Gastrocnemius medialis (tissue), 4 donors: ENCODE measurements at regions not wholly inside any gene's neighbourhood (a gene's known extent, or its start where the extent isn't known, plus 50 kb on each side); places are given as distances from the start of the nearest gene placed in this dataset.

Source experiments
- ATAC-seq, 2 donors: fragments of 150-250 bp; one replicate each; pipeline ENCODE4 v1.9.1; 2016
- DNase-seq, 2 donors: peaks; one replicate each; pipeline ENCODE4 v3.0.0-alpha.2; 2019
- H3K27ac ChIP-seq, 4 donors: fragments of 200-600 bp; sonication (generic); 1 replicate in 1 of 4; 2 replicates in 3 of 4; pipeline ENCODE4 v1.5.1; 2016 to 2018; ENCODE audit warnings: mild to moderate bottlenecking in 2 of 4, moderate library complexity in 1 of 4
- H3K27me3 ChIP-seq, 3 donors: fragments of 200-600 bp; sonication (generic) in 2 of 3; 1 replicate in 1 of 3; 2 replicates in 2 of 3; pipeline versions ENCODE4 v1.5.1 to v1.6.0; 2016 to 2019; ENCODE audit warnings: mild to moderate bottlenecking in 1 of 3, moderate library complexity in 1 of 3
- H3K36me3 ChIP-seq, 2 donors: fragments of 200-600 bp; sonication (generic) in 1 of 2; one replicate each; pipeline ENCODE4 v1.5.1; 2017 to 2018
- H3K4me1 ChIP-seq, 2 donors: fragments of 200-600 bp; sonication (generic) in 1 of 2; one replicate each; pipeline ENCODE4 v1.5.1; 2016 to 2017; ENCODE audit warnings: mild to moderate bottlenecking in 2 of 2
- H3K4me3 ChIP-seq, 4 donors: fragments of 200-600 bp; sonication (generic) in 3 of 4; 1 replicate in 1 of 4; 2 replicates in 3 of 4; pipeline ENCODE4 v1.5.1; 2016 to 2019; ENCODE audit warnings: mild to moderate bottlenecking in 2 of 4
- H3K9me3 ChIP-seq, 3 donors: fragments of 200-600 bp; sonication (generic) in 2 of 3; 1 replicate in 1 of 3; 2 replicates in 2 of 3; pipeline ENCODE4 v1.5.1; 2016 to 2019
- POLR2A ChIP-seq, 2 donors: fragments of 450-650 bp; IDR thresholded peaks; one replicate each; pipeline ENCODE4 v1.6.1; 2017; ENCODE audit warnings: antibody characterized with exemption in 2 of 2, mild to moderate bottlenecking in 2 of 2, moderate library complexity in 2 of 2
- in situ Hi-C, 4 donors: fragments of 200-750 bp; cut with MboI; loops; one replicate each; pipeline versions ENCODE4 v1.15.0 to v1.8.0; 2017; ENCODE audit warnings: low sequenced_read_pairs in 4 of 4
- intact Hi-C: fragments of 100-400 bp; cut with DNase I; formaldehyde crosslinking; loops from one replicate; pipeline ENCODE4 v1.15.1; 2023; ENCODE audit warnings: low total_unique reads
- TF ChIP-seq, protein P1 (sequence below), 5 experiments: fragments of 450-650 bp in 3 of 5; fragments of 200-600 bp in 2 of 5; sonication (generic) in 2 of 5; IDR thresholded peaks in 4 of 5; conservative IDR thresholded peaks in 1 of 5; 1 replicate in 4 of 5; 2 replicates in 1 of 5; pipeline ENCODE4 v1.5.1; 2016 to 2019; ENCODE audit warnings: antibody characterized with exemption in 5 of 5, mild to moderate bottlenecking in 3 of 5, moderate library complexity in 3 of 5

DNA sequence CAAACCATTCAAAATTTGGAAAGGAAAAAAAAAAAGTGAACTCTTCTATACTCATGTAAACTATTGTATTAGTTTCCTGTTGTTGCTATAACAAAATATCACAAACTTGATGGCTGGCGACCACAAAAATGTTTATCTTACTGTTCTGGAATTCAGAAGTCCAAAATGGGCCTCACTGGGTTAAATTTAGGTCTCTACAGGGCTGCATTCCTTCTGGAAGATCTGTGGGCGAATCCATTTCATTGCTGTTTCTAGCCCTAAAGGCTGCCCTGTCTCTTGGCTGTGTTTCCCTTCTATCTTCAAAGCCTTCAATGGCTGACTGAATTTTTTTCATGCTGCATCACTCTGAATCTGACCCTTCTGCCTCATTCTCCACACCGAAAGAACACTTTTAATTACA is 105.1 kb upstream of the NAV3 start:
- H3K9me3 ChIP-seq: no peaks in the 10 kb centered on the region
- H3K36me3 ChIP-seq: no peaks in the 10 kb centered on the region
- H3K4me1 ChIP-seq: no peaks in the 10 kb centered on the region
- no peak for DNase-seq
- in situ Hi-C loops (loop anchor here in 2 of 4 donors (10.0 kb wide), 2 partner anchors 189 to 199 kb away; no protein-coding TSS in a partner anchor), intact Hi-C loops (loop anchor here (2.0 kb wide), 1 partner anchor 199 kb away; no protein-coding TSS in a partner anchor)
- TF ChIP-seq, protein P1, sequence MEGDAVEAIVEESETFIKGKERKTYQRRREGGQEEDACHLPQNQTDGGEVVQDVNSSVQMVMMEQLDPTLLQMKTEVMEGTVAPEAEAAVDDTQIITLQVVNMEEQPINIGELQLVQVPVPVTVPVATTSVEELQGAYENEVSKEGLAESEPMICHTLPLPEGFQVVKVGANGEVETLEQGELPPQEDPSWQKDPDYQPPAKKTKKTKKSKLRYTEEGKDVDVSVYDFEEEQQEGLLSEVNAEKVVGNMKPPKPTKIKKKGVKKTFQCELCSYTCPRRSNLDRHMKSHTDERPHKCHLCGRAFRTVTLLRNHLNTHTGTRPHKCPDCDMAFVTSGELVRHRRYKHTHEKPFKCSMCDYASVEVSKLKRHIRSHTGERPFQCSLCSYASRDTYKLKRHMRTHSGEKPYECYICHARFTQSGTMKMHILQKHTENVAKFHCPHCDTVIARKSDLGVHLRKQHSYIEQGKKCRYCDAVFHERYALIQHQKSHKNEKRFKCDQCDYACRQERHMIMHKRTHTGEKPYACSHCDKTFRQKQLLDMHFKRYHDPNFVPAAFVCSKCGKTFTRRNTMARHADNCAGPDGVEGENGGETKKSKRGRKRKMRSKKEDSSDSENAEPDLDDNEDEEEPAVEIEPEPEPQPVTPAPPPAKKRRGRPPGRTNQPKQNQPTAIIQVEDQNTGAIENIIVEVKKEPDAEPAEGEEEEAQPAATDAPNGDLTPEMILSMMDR (IDR thresholded peaks at IDR 0.05 in 4 of 5, conservative IDR thresholded peaks at IDR 0.05 in 1 of 5): no peak
- TF ChIP-seq POLR2A (IDR thresholded peaks at IDR 0.05): no peak
- H3K27me3 ChIP-seq: no peaks in the 10 kb centered on the region
- no peak for ATAC-seq
- no peak overlapping the region for H3K27ac ChIP-seq
- no peak overlapping the region for H3K4me3 ChIP-seq

DNA sequence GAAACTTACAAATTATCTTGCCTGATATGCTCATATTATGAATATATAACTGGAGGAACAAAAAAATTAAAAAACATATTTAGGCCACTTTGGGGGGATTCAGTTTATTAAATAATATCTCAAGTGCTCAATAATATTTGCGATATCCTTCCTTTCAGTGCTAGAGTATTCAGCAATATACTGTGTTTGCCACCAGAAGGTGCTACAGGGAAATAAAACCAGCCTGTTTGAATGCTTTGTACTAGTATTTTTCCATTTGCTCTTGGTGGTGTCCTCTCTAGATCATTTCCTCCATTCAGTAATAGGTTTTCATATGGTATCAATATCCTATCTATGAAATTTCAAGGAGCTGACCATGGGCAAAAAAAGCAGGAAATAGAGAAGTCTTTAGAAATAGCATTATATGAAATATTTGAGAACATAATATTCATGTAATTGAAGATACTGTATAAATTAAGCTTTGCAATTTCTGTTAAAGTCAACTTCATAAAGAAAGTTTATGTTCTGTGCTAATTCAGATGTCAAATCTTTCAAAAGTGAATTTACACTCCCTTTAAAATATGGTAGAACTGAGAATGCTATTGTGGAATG is 106.2 kb upstream of the NAV3 start:
- no peak overlapping the region for H3K27ac ChIP-seq
- H3K36me3 ChIP-seq: no peaks in the 10 kb centered on the region
- H3K4me1 ChIP-seq: no peaks in the 10 kb centered on the region
- TF ChIP-seq, protein P1 (IDR thresholded peaks at IDR 0.05 in 4 of 5, conservative IDR thresholded peaks at IDR 0.05 in 1 of 5): peak in 2 of 5 experiments; percentile 27
- no peak for TF ChIP-seq POLR2A (IDR thresholded peaks at IDR 0.05)
- in situ Hi-C loops (loop anchor here in 2 of 4 donors (10.0 kb wide), 2 partner anchors 190 to 200 kb away; no protein-coding TSS in a partner anchor), intact Hi-C loops (loop anchor here (2.0 kb wide), 1 partner anchor 200 kb away; no protein-coding TSS in a partner anchor)
- DNase-seq (no peak), ATAC-seq (no peak)
- no peaks in the 10 kb centered on the region for H3K27me3 ChIP-seq
- no peak overlapping the region for H3K4me3 ChIP-seq
- no peaks in the 10 kb centered on the region for H3K9me3 ChIP-seq

DNA sequence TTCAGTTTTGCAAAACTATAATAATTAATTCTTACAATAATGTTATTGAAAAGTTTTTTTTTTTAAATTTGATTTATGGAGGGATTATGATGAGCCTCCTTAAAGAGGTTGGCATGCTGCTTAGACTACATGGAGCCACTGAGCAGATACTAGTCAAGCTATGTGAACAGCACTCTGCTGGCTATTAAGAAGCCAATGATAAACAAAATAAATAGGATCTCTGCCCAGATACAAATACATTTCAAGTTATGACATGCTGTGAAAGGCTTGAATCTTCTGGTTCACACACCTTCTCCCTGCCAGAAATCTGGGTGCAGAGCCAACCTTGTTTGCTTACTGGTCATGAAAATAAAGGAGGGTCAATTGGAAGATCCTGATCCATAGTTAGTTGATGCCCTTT is 107.4 kb upstream of the NAV3 start:
- in situ Hi-C loops (loop anchor here in 2 of 4 donors (10.0 kb wide), 2 partner anchors 191 to 201 kb away; no protein-coding TSS in a partner anchor), intact Hi-C loops (no loop called here)
- DNase-seq (no peak), ATAC-seq (no peak)
- no peaks in the 10 kb centered on the region for H3K27me3 ChIP-seq
- no peak overlapping the region for H3K27ac ChIP-seq
- no peaks in the 10 kb centered on the region for H3K9me3 ChIP-seq
- TF ChIP-seq, protein P1 (IDR thresholded peaks at IDR 0.05 in 4 of 5, conservative IDR thresholded peaks at IDR 0.05 in 1 of 5): no peak
- TF ChIP-seq POLR2A (IDR thresholded peaks at IDR 0.05): no peak
- no peak overlapping the region for H3K4me3 ChIP-seq
- H3K4me1 ChIP-seq: no peaks in the 10 kb centered on the region
- H3K36me3 ChIP-seq: no peaks in the 10 kb centered on the region

DNA sequence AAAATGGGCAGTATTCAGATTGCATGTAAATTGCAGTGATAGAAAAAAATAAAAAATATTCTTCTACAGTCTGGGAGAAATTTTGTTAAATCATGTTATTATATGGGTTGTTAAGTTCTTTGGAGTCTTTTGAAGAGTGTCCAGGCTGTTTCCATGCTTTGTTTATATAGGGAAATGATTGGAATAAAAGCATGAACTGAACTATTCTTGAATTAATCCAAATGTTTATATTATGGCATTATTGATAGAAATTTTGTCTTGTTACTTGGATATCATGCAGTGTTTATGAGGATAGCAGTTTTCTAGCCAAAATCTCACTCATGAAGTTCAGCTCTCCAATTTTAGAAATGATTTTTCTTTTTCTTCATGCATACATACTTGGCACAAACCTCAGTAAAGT is 108.2 kb upstream of the NAV3 start:
- intact Hi-C loops: no loop called here
- no peak for DNase-seq
- Histone ChIP-seq H3K36me3 (no peaks in the 10 kb centered on the region), H3K4me1 (no peaks in the 10 kb centered on the region), H3K27me3 (no peaks in the 10 kb centered on the region), H3K9me3 (no peaks in the 10 kb centered on the region), H3K4me3 (no peak overlapping the region), H3K27ac (no peak overlapping the region)
- no peak for ATAC-seq
- in situ Hi-C loops: loop anchor here in 2 of 4 donors (10.0 kb wide), 2 partner anchors 192 to 202 kb away; no protein-coding TSS in a partner anchor
- TF ChIP-seq, protein P1 (IDR thresholded peaks at IDR 0.05 in 4 of 5, conservative IDR thresholded peaks at IDR 0.05 in 1 of 5): no peak
- no peak for TF ChIP-seq POLR2A (IDR thresholded peaks at IDR 0.05)
